IMR-90 (cell line): ENCODE measurements at regions not wholly inside any gene's neighbourhood (a gene's known extent, or its start where the extent isn't known, plus 50 kb on each side); places are given as distances from the start of the nearest gene placed in this dataset.

Experiments
- MXI1 ChIP-seq: IDR thresholded peaks from 2 replicates; pipeline ENCODE4 v1.6.1; 2012; ENCODE audit warnings: low read depth, mild to moderate bottlenecking, low read length, moderate library complexity, borderline replicate concordance
- POLR2A ChIP-seq: IDR thresholded peaks from 2 replicates; pipeline ENCODE4 v1.6.1; 2012; ENCODE audit warnings: mild to moderate bottlenecking, low read depth, low read length
- RAD21 ChIP-seq: IDR thresholded peaks from 2 replicates; pipeline ENCODE4 v1.6.1; 2012; ENCODE audit warnings: low read length, improper control_type of control experiment
- RCOR1 ChIP-seq: IDR thresholded peaks from 2 replicates; pipeline ENCODE4 v1.6.1; 2012; ENCODE audit warnings: mild to moderate bottlenecking, low read length, improper control_type of control experiment; ENCODE audit not compliant: insufficient replicate concordance
- RFX5 ChIP-seq: IDR thresholded peaks from 2 replicates; pipeline ENCODE4 v1.8.0; 2012; ENCODE audit warnings: low read depth, mild to moderate bottlenecking, low read length, moderate library complexity
- SMC3 ChIP-seq: fragments of 150-350 bp; IDR thresholded peaks from 2 replicates; pipeline ENCODE4 v1.6.1; 2016; ENCODE audit warnings: low read depth, mild to moderate bottlenecking, antibody characterized with exemption, low read length, moderate library complexity
- TF ChIP-seq, protein P1 (sequence below): conservative IDR thresholded peaks from 2 replicates; pipeline ENCODE4 v1.5.1; 2012; ENCODE audit warnings: mild to moderate bottlenecking, low read depth, low read length, improper control_type of control experiment

DNA sequence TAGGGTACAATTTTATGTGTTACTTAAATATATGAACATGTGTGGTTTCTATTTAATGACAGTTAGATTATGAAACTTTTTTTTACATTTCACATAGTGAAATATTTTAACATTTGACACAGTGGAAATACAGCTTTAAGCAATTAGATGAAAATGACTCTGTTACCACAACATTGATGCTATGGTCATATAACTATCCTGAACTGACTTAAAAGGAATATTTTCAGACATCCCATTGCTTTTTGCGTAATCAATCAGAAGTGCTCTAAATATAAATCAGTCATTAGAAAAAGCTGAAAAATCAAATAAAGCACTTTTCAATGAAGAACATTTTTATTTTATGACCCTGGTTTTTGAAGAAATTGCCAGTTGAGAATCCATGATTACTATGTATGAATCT lies 80.3 kb downstream of the UFM1 start:
- TF ChIP-seq, protein P1, sequence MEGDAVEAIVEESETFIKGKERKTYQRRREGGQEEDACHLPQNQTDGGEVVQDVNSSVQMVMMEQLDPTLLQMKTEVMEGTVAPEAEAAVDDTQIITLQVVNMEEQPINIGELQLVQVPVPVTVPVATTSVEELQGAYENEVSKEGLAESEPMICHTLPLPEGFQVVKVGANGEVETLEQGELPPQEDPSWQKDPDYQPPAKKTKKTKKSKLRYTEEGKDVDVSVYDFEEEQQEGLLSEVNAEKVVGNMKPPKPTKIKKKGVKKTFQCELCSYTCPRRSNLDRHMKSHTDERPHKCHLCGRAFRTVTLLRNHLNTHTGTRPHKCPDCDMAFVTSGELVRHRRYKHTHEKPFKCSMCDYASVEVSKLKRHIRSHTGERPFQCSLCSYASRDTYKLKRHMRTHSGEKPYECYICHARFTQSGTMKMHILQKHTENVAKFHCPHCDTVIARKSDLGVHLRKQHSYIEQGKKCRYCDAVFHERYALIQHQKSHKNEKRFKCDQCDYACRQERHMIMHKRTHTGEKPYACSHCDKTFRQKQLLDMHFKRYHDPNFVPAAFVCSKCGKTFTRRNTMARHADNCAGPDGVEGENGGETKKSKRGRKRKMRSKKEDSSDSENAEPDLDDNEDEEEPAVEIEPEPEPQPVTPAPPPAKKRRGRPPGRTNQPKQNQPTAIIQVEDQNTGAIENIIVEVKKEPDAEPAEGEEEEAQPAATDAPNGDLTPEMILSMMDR, result no peak
- TF ChIP-seq RAD21 (no peak), POLR2A (no peak), MXI1 (no peak), RCOR1 (no peak), SMC3 (no peak), RFX5 (no peak)
